H1 (cell line): ENCODE measurements at regions not wholly inside any gene's neighbourhood (a gene's known extent, or its start where the extent isn't known, plus 50 kb on each side); places are given as distances from the start of the nearest gene placed in this dataset.

Experiments
- CHD1 ChIP-seq: IDR thresholded peaks from 2 replicates; pipeline ENCODE4 v1.6.1; 2012; ENCODE audit warnings: low read depth, low read length, improper control_type of control experiment
- EZH2 ChIP-seq: fragments of 200-600 bp; sonication (generic); IDR thresholded peaks from 2 replicates; pipeline ENCODE4 v1.7.1; 2012; ENCODE audit warnings: low read depth, mild to moderate bottlenecking, moderate library complexity, low read length, inconsistent platforms; ENCODE audit not compliant: severe bottlenecking
- GABPA ChIP-seq: IDR thresholded peaks from 2 replicates; pipeline ENCODE4 v1.6.1; 2011; ENCODE audit warnings: mild to moderate bottlenecking, low read length, moderate library complexity, borderline replicate concordance; ENCODE audit not compliant: insufficient read depth
- TEAD4 ChIP-seq: IDR thresholded peaks from 2 replicates; pipeline ENCODE4 v1.6.1; 2012; ENCODE audit warnings: low read depth, low read length, inconsistent platforms, mixed read lengths
- ZNF274 ChIP-seq: IDR thresholded peaks from 2 replicates; pipeline ENCODE4 v1.7.0; 2012; ENCODE audit warnings: low read length, borderline replicate concordance; ENCODE audit errors: extremely low read depth
- TF ChIP-seq, protein P1 (sequence below): IDR thresholded peaks from 2 replicates; pipeline ENCODE4 v1.6.1; 2012; ENCODE audit warnings: low read length, inconsistent platforms

DNA sequence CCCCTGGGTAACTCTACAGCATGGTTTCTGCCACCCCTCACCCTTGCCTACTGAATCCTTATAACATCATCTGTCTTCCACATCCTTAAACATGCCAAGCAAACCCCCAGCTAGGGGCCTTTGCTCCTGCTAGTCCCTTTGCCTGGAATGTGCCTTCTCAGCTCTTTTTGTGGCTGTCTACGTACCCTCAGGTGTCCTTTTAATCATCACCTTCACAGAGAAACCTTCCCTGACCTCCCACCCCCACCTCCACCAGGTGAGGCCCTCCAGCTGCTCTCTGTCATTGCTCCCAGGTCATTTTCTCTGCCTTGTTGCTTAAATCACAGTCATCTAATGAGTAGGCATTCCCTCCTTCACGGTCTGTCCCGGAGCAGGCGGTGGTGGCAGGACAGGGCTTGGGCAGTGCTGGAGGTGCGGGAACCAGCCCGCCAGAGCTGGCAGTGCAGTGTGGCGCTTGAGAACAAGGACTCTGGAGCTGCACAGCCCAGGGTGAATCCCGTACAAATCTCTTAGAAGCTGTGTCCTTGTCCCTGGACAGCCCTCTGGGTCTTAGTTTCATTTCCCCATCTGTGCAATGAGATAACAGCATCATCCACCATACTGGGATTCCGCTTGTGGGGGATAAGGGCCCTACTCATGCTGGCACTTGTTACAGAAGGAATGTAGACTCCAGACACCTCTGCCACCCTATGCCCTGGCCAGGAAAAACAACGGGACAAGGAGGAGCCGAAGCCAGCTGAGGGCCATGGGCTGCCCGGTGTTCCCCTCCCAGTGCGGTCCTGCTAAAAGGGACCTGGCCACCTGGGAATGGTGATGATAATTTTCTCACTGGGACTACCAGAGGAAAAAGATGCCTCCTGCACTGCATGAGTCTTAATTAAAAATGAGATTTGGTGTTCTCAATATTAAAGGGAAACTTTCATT, 52.1 kb upstream of the IQSEC1 start (continued):
- TF ChIP-seq, protein P1, sequence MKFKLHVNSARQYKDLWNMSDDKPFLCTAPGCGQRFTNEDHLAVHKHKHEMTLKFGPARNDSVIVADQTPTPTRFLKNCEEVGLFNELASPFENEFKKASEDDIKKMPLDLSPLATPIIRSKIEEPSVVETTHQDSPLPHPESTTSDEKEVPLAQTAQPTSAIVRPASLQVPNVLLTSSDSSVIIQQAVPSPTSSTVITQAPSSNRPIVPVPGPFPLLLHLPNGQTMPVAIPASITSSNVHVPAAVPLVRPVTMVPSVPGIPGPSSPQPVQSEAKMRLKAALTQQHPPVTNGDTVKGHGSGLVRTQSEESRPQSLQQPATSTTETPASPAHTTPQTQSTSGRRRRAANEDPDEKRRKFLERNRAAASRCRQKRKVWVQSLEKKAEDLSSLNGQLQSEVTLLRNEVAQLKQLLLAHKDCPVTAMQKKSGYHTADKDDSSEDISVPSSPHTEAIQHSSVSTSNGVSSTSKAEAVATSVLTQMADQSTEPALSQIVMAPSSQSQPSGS, result no peak
- TF ChIP-seq CHD1 (no peak), ZNF274 (no peak), GABPA (no peak), EZH2 (no peak), TEAD4 (0 out of 2 replicates have a peak, but pooled peaks have one; percentile 34)
